ENCODE measurements at regions not wholly inside any gene's neighbourhood (a gene's known extent, or its start where the extent isn't known, plus 50 kb on each side); places are given as distances from the start of the nearest gene placed in this dataset.

- WGBS (ENCODE audit: low lambda C conversion rate): 0% methylated on average over 1 of the region's 1 CpG
- ATAC-seq: no peak
- no TSS peak for BruUV-seq (replicated peaks)
These were observed 323.5 kb downstream of the DUSP10 start for GRCh38 chr1:221418346-221418745.

More at GRCh38 chr1:221418346-221418745, 323.5 kb downstream of the DUSP10 start:
- in situ Hi-C loops (cut with HindIII; ENCODE audit: extremely low pct_ligation_motif_present, low pct_unique_long_range_greater_than_20kb) (no loop called here), intact Hi-C loops (cut with micrococcal nuclease; ENCODE audit: unreplicated experiment) (no loop called here)
- no peaks in the 10 kb centered on the region; the same call in 1 of the 2 replicates for H3K9me3 ChIP-seq (ENCODE audit: low read length)
- ChIA-PET CTCF (ENCODE audit: low intra/inter-chr PET ratio, low total read pairs) (no interaction called here), POLR2A (no interaction called here)
- FAIRE-seq (no peak), DNase-seq (ENCODE audit: low spot score) (no peak)
- H3K27ac ChIP-seq (ENCODE audit: extremely low read length, insufficient read depth, low read length): no peak overlapping the region
- TF ChIP-seq FOXK2 (IDR thresholded peaks at IDR 0.05) (no peak), LCORL (IDR thresholded peaks at IDR 0.05) (no peak), LCORL (CRISPR knock-in tag; IDR thresholded peaks at IDR 0.05) (no peak), TGIF2 (CRISPR knock-in tag; IDR thresholded peaks at IDR 0.05) (no peak), SMARCE1 (IDR thresholded peaks at IDR 0.05; ENCODE audit: borderline replicate concordance) (no peak), PRPF4 (IDR thresholded peaks at IDR 0.05; ENCODE audit: low read depth, low read length, poor library complexity, severe bottlenecking) (no peak), CREBL2 (CRISPR knock-in tag; IDR thresholded peaks at IDR 0.05; ENCODE audit: borderline replicate concordance) (no peak), ZNF234 (CRISPR knock-in tag; conservative IDR thresholded peaks at IDR 0.05) (no peak), ZNF232 (CRISPR knock-in tag; IDR thresholded peaks at IDR 0.05; ENCODE audit: borderline replicate concordance) (no peak), ZNF746 (CRISPR knock-in tag; IDR thresholded peaks at IDR 0.05) (no peak), ZSCAN25 (CRISPR knock-in tag; IDR thresholded peaks at IDR 0.05) (no peak), GTF3A (CRISPR knock-in tag; conservative IDR thresholded peaks at IDR 0.05) (no peak), ZNF709 (CRISPR knock-in tag; IDR thresholded peaks at IDR 0.05) (no peak), RELA (CRISPR knock-in tag; IDR thresholded peaks at IDR 0.05) (no peak), ZNF513 (CRISPR knock-in tag; conservative IDR thresholded peaks at IDR 0.05) (no peak), EEA1 (CRISPR knock-in tag; IDR thresholded peaks at IDR 0.05; ENCODE audit: borderline replicate concordance) (no peak), KDM1A (CRISPR knock-in tag; IDR thresholded peaks at IDR 0.05) (no peak), RCOR2 (CRISPR knock-in tag; IDR thresholded peaks at IDR 0.05) (no peak), ATAD3A (CRISPR knock-in tag; IDR thresholded peaks at IDR 0.05) (no peak), KLF12 (CRISPR knock-in tag; IDR thresholded peaks at IDR 0.05; ENCODE audit: borderline replicate concordance) (no peak)
- no peak overlapping the region for H3K4me3 ChIP-seq (replicated peaks in 1 of 3; ENCODE audit: insufficient read depth in 1 of 3, low read depth in 2 of 3, low read length in 3 of 3)
- H3K4me1 ChIP-seq (ENCODE audit: insufficient read depth, low read length): no peaks in the 10 kb centered on the region
- no peak overlapping the region for H2AFZ ChIP-seq (ENCODE audit: low read length)
- H3K27me3 ChIP-seq (ENCODE audit: control insufficient read depth in 1 of 2, insufficient read depth in 2 of 2, low read length in 2 of 2): no peaks in the 10 kb centered on the region
- H3K36me3 ChIP-seq (replicated peaks in 1 of 2; ENCODE audit: control insufficient read depth in 1 of 2, insufficient read depth in 2 of 2, low read length in 2 of 2): no peaks in the 10 kb centered on the region
- H3K9ac ChIP-seq (ENCODE audit: insufficient read depth, low read depth, low read length): no peak overlapping the region
- H3K4me2 ChIP-seq (ENCODE audit: low read depth, low read length): no peak overlapping the region
- no peaks in the 10 kb centered on the region for H3K79me2 ChIP-seq (ENCODE audit: insufficient read depth, low read length)
- H4K20me1 ChIP-seq (ENCODE audit: insufficient read depth, low read length): no peaks in the 10 kb centered on the region

All from HepG2 (cell line).